SK-N-SH (cell line): ENCODE measurements at regions not wholly inside any gene's neighbourhood (a gene's known extent, or its start where the extent isn't known, plus 50 kb on each side); places are given as distances from the start of the nearest gene placed in this dataset.

ENCODE experiments used
- CTCF ChIA-PET: fragments of 300-600, 350-600 bp; formaldehyde crosslinking; extraction: SDS; loops from one replicate; lab custom pipeline; 2021; lab: Yijun Ruan, JAX
- POLR2A ChIA-PET: fragments of 350-600 bp; sonication (Branson Sonifier 250); formaldehyde crosslinking; extraction: SDS; loops from one replicate; lab custom pipeline; 2020; ENCODE audit warnings: antibody characterized with exemption, inconsistent platforms; lab: Yijun Ruan, JAX
- DNase-seq: peaks from one replicate; pipeline ENCODE4 v3.0.0; 2012
- H2AFZ ChIP-seq: fragments of 200-600 bp; sonication (generic); 2 replicates; pipeline ENCODE4 v1.8.1; 2016; ENCODE audit warnings: antibody characterized with exemption, mild to moderate bottlenecking, low read depth
- H3F3A ChIP-seq: fragments of 200-600 bp; sonication (generic); replicated peaks from 2 replicates; pipeline ENCODE3; 2016; ENCODE audit warnings: antibody characterized with exemption, mild to moderate bottlenecking; ENCODE audit not compliant: insufficient read depth
- H3K27ac ChIP-seq, 2 experiments: fragments of 200-500 bp in 1 of 2; fragments of 200-600 bp in 1 of 2; sonication (Bioruptor generic) in 1 of 2; sonication (generic), shearing (Covaris generic) in 1 of 2; 2 replicates each; pipeline versions ENCODE4 v1.5.1 to v1.6.1; 2014 to 2016; ENCODE audit warnings: low read depth in 2 of 2, inconsistent platforms in 1 of 2, low read length in 1 of 2, mild to moderate bottlenecking in 1 of 2, mixed read lengths in 1 of 2
- H3K27me3 ChIP-seq: fragments of 200-600 bp; sonication (generic), shearing (Covaris generic); 2 replicates; pipeline ENCODE4 v1.6.1; 2016; ENCODE audit warnings: mixed run types; ENCODE audit not compliant: insufficient read depth
- H3K36me3 ChIP-seq, 2 experiments: fragments of 200-500 bp in 1 of 2; fragments of 200-600 bp in 1 of 2; sonication (Bioruptor generic) in 1 of 2; sonication (generic) in 1 of 2; replicated peaks in 1 of 2; 2 replicates each; pipeline versions ENCODE3 to v1.5.1; 2014 to 2016; ENCODE audit warnings: low read length in 1 of 2, mild to moderate bottlenecking in 1 of 2; ENCODE audit not compliant: insufficient read depth in 2 of 2, control insufficient read depth in 1 of 2
- H3K4me1 ChIP-seq, 2 experiments: fragments of 200-500 bp in 1 of 2; fragments of 200-600 bp in 1 of 2; sonication (Bioruptor generic) in 1 of 2; sonication (generic), shearing (Covaris generic) in 1 of 2; 2 replicates each; pipeline versions ENCODE4 v1.5.1 to v1.6.1; 2014 to 2016; ENCODE audit warnings: low read depth in 1 of 2, low read length in 1 of 2, mixed run types in 1 of 2; ENCODE audit not compliant: insufficient read depth in 2 of 2, control insufficient read depth in 1 of 2
- H3K4me2 ChIP-seq: fragments of 200-600 bp; sonication (generic), shearing (Covaris generic); 2 replicates; pipeline ENCODE4 v1.6.1; 2017; ENCODE audit warnings: mixed run types
- H3K4me3 ChIP-seq, 2 experiments: fragments of 200-500 bp in 1 of 2; fragments of 200-600 bp in 1 of 2; sonication (Bioruptor generic) in 1 of 2; sonication (generic), shearing (Covaris generic) in 1 of 2; 2 replicates each; pipeline versions ENCODE4 v1.5.1 to v1.8.1; 2014 to 2016; ENCODE audit warnings: low read depth in 2 of 2, inconsistent platforms in 1 of 2, low read length in 1 of 2, mild to moderate bottlenecking in 1 of 2, mixed read lengths in 1 of 2, moderate library complexity in 1 of 2
- H3K79me2 ChIP-seq: fragments of 200-600 bp; sonication (generic); 2 replicates; pipeline ENCODE4 v1.8.1; 2017; ENCODE audit warnings: mild to moderate bottlenecking; ENCODE audit not compliant: insufficient read depth
- H3K9ac ChIP-seq: fragments of 200-600 bp; sonication (generic); 2 replicates; pipeline ENCODE4 v1.6.1; 2017; ENCODE audit warnings: mixed run types
- H3K9me2 ChIP-seq: fragments of 200-600 bp; sonication (generic); 2 replicates; pipeline ENCODE4 v1.6.1; 2017; ENCODE audit warnings: mixed run types
- H3K9me3 ChIP-seq: fragments of 200-600 bp; sonication (generic); 2 replicates; pipeline ENCODE4 v1.6.1; 2017; ENCODE audit warnings: mixed run types, mild to moderate bottlenecking, moderate library complexity
- H4K20me1 ChIP-seq: fragments of 200-600 bp; sonication (generic); 2 replicates; pipeline ENCODE4 v1.6.1; 2017; ENCODE audit warnings: mild to moderate bottlenecking, mixed run types; ENCODE audit not compliant: insufficient read depth
- CHD2 ChIP-seq: fragments of 150-350 bp; IDR thresholded peaks from 2 replicates; pipeline ENCODE4 v1.6.1; 2018; ENCODE audit warnings: low read length; ENCODE audit not compliant: partially characterized antibody
- CTCF ChIP-seq: fragments of 200-600 bp; sonication (generic); IDR thresholded peaks from 2 replicates; pipeline ENCODE4 v1.6.1; 2017; ENCODE audit warnings: antibody characterized with exemption, mild to moderate bottlenecking, moderate library complexity
- ELF1 ChIP-seq: IDR thresholded peaks from 2 replicates; pipeline ENCODE4 v1.4.0; 2012
- FOXM1 ChIP-seq: IDR thresholded peaks from 2 replicates; pipeline ENCODE4 v1.4.0; 2012; ENCODE audit warnings: low read depth, mild to moderate bottlenecking
- GATA2 ChIP-seq: sonication (generic); formaldehyde crosslinking; IDR thresholded peaks from 2 replicates; pipeline ENCODE4 v1.5.0; 2020; ENCODE audit warnings: mild to moderate bottlenecking, missing genetic modification reagents
- IRF3 ChIP-seq: fragments of 150-350 bp; IDR thresholded peaks from 2 replicates; pipeline ENCODE4 v1.6.1; 2016; ENCODE audit warnings: mild to moderate bottlenecking, low read depth, low read length
- JUND ChIP-seq: IDR thresholded peaks from 2 replicates; pipeline ENCODE4 v1.4.0; 2012
- MEF2A ChIP-seq: IDR thresholded peaks from 2 replicates; pipeline ENCODE4 v1.4.0; 2012; ENCODE audit warnings: low read depth, borderline replicate concordance
- MXI1 ChIP-seq: IDR thresholded peaks from 2 replicates; pipeline ENCODE4 v1.6.1; 2012; ENCODE audit warnings: mild to moderate bottlenecking, low read depth, low read length, improper control_type of control experiment
- NFIC ChIP-seq: IDR thresholded peaks from 2 replicates; pipeline ENCODE4 v1.4.0; 2012; ENCODE audit warnings: borderline replicate concordance
- NRF1 ChIP-seq: IDR thresholded peaks from 2 replicates; pipeline ENCODE4 v1.6.1; 2012; ENCODE audit warnings: low read depth, mild to moderate bottlenecking, low read length
- RAD21 ChIP-seq: IDR thresholded peaks from 2 replicates; pipeline ENCODE4 v1.6.1; 2012; ENCODE audit warnings: mild to moderate bottlenecking, low read length
- RCOR1 ChIP-seq: fragments of 150-350 bp; IDR thresholded peaks from 2 replicates; pipeline ENCODE4 v1.6.1; 2017; ENCODE audit warnings: antibody characterized with exemption, low read length
- REST ChIP-seq: IDR thresholded peaks from 2 replicates; pipeline ENCODE4 v1.6.1; 2012; ENCODE audit warnings: mild to moderate bottlenecking, low read depth, low read length, moderate library complexity
- SIN3A ChIP-seq: IDR thresholded peaks from 2 replicates; pipeline ENCODE4 v1.6.1; 2012; ENCODE audit warnings: low read depth, mild to moderate bottlenecking, low read length, moderate library complexity, borderline replicate concordance
- SMC3 ChIP-seq: IDR thresholded peaks from 2 replicates; pipeline ENCODE4 v1.6.1; 2012; ENCODE audit warnings: low read depth, low read length, improper control_type of control experiment
- TEAD4 ChIP-seq: IDR thresholded peaks from 2 replicates; pipeline ENCODE4 v1.4.0; 2012; ENCODE audit warnings: mild to moderate bottlenecking, borderline replicate concordance; ENCODE audit not compliant: insufficient read depth
- YY1 ChIP-seq: IDR thresholded peaks from 2 replicates; pipeline ENCODE4 v1.4.0; 2012; ENCODE audit warnings: low read depth, mild to moderate bottlenecking
- ZBTB33 ChIP-seq: IDR thresholded peaks from 2 replicates; pipeline ENCODE4 v1.4.0; 2012; ENCODE audit warnings: low read depth, borderline replicate concordance
- WGBS: methylation state at CpG from one replicate; pipeline ENCODE4 v1.1.6; 2017; ENCODE audit warnings: low lambda C conversion rate; 5-methylcytosine and 5-hydroxymethylcytosine counted together

GRCh38 chr9:87824886-87825285 lies 57.8 kb upstream of the SPATA31E1 start:
- H2AFZ ChIP-seq = no peak overlapping the region
- H3K27ac ChIP-seq = no peak overlapping the region
- no peaks in the 10 kb centered on the region for H3K27me3 ChIP-seq
- no peaks in the 10 kb centered on the region for H3K79me2 ChIP-seq
- WGBS = 75% methylated on average over 20 of the region's 24 CpGs
- TF ChIP-seq ELF1 (no peak), MXI1 (no peak), RAD21 (no peak), CTCF (no peak), RCOR1 (no peak), SMC3 (no peak), NFIC (no peak), FOXM1 (no peak), NRF1 (no peak), SIN3A (no peak), GATA2 (CRISPR knock-in tag) (no peak), TEAD4 (no peak), CHD2 (no peak), JUND (no peak), REST (no peak)
- no peaks in the 10 kb centered on the region for H4K20me1 ChIP-seq
- no peaks in the 10 kb centered on the region for H3K9me3 ChIP-seq
- no peak overlapping the region for H3K4me2 ChIP-seq
- H3K9ac ChIP-seq = no peak overlapping the region
- no peaks in the 10 kb centered on the region for H3K9me2 ChIP-seq
- POLR2A ChIA-PET = no interaction called here
- no peak for DNase-seq
- no peaks in the 10 kb centered on the region; a peak in 1 of 4 replicates for H3K4me1 ChIP-seq
- CTCF ChIA-PET = interaction anchor here (1.1 kb wide), 1 partner anchor 12 kb away, joined by 6 read pairs; no protein-coding TSS in a partner anchor
- no peaks in the 10 kb centered on the region for H3F3A ChIP-seq
- no peak overlapping the region for H3K4me3 ChIP-seq
- H3K36me3 ChIP-seq = no peaks in the 10 kb centered on the region

DNA sequence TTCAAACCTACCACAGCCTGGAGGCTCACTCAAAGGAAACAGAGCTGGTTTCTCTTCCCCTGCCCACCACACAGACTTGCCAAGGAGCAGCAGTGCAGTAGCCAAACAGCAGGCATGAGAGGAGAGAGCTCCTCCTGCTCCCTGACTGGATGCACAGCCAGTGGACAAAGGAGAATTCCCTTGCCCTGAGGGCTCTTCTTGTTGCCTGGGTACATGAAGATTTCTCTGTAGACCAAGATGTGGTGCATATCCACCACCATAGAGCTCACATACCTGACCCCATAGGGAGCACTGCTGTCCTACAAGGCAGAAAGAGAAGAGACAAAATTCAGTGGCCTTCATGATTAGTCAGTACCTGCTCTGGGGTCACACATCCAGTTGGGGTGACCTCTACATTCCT lies 56.3 kb upstream of the SPATA31E1 start:
- Histone ChIP-seq H4K20me1 (no peaks in the 10 kb centered on the region), H3K4me2 (no peak overlapping the region), H3K9me3 (no peaks in the 10 kb centered on the region), H3K79me2 (no peaks in the 10 kb centered on the region), H3K27ac (no peak overlapping the region), H3K4me1 (no peaks in the 10 kb centered on the region; a peak in 1 of 4 replicates), H3K36me3 (no peaks in the 10 kb centered on the region), H3K9me2 (no peaks in the 10 kb centered on the region), H3K9ac (no peak overlapping the region), H3K4me3 (no peak overlapping the region), H3F3A (no peaks in the 10 kb centered on the region), H3K27me3 (no peaks in the 10 kb centered on the region), H2AFZ (no peak overlapping the region)
- CTCF ChIA-PET = interaction anchor here (0.8 kb wide), 1 partner anchor 158 kb away, joined by 3 read pairs; no protein-coding TSS in a partner anchor
- DNase-seq = no peak
- POLR2A ChIA-PET = no interaction called here
- TF ChIP-seq CTCF = no peak
- TF ChIP-seq MXI1 = no peak
- TF ChIP-seq MEF2A = no peak
- no peak for TF ChIP-seq ZBTB33
- TF ChIP-seq IRF3 = no peak
- no peak for TF ChIP-seq YY1
